A673 (cell line): ENCODE measurements at regions not wholly inside any gene's neighbourhood (a gene's known extent, or its start where the extent isn't known, plus 50 kb on each side); places are given as distances from the start of the nearest gene placed in this dataset.

Source experiments
- BruUV-seq: library from RNA; stranded (reverse); fragments of 400-500 nt; replicated peaks from 2 replicates; lab custom pipeline; 2021; lab: Mats Ljungman, UMichigan
- CTCF ChIA-PET: fragments of 300-600 bp; sonication (Branson Sonifier 250); formaldehyde crosslinking; loops from one replicate; lab custom pipeline; 2022; ENCODE audit warnings: antibody characterized with exemption; lab: Charles Lee
- POLR2A ChIA-PET: fragments of 300-600 bp; sonication (Branson Sonifier 250); formaldehyde crosslinking; loops from one replicate; lab custom pipeline; 2022; ENCODE audit warnings: antibody characterized with exemption; ENCODE audit not compliant: low non-redundant PET; lab: Charles Lee
- DNase-seq: peaks from one replicate; pipeline ENCODE4 v3.0.0-alpha.2; 2015; ENCODE audit warnings: low spot score
- H3K27ac ChIP-seq: fragments of 200-600 bp; sonication (generic); 2 replicates; pipeline ENCODE4 v1.5.1; 2016; ENCODE audit warnings: mixed run types, low read depth, mild to moderate bottlenecking, mixed read lengths, antibody characterized with exemption, low read length; ENCODE audit not compliant: poor library complexity, severe bottlenecking
- H3K27me3 ChIP-seq: fragments of 200-600 bp; sonication (generic); replicated peaks from 2 replicates; pipeline ENCODE4 v1.6.1; 2017; ENCODE audit warnings: mixed run types, low read depth, mild to moderate bottlenecking, mixed read lengths, antibody characterized with exemption, low read length; ENCODE audit not compliant: insufficient read depth, poor library complexity
- H3K36me3 ChIP-seq: fragments of 200-600 bp; sonication (generic); 2 replicates; pipeline ENCODE4 v1.6.1; 2016; ENCODE audit warnings: mixed run types, mild to moderate bottlenecking, mixed read lengths, antibody characterized with exemption, low read length; ENCODE audit not compliant: insufficient read depth, poor library complexity, severe bottlenecking
- H3K4me1 ChIP-seq: fragments of 200-600 bp; sonication (generic); 2 replicates; pipeline ENCODE4 v1.6.1; 2017; ENCODE audit warnings: mixed run types, mild to moderate bottlenecking, mixed read lengths, antibody characterized with exemption, low read length; ENCODE audit not compliant: insufficient read depth, poor library complexity, severe bottlenecking
- H3K4me3 ChIP-seq: fragments of 200-600 bp; sonication (generic); 2 replicates; pipeline ENCODE4 v1.5.1; 2016; ENCODE audit warnings: low read depth, mixed run types, mild to moderate bottlenecking, mixed read lengths, low read length; ENCODE audit not compliant: poor library complexity, severe bottlenecking
- H3K9me3 ChIP-seq: fragments of 200-600 bp; sonication (generic); 2 replicates; pipeline ENCODE4 v1.6.1; 2016; ENCODE audit warnings: mixed run types, low read depth, mild to moderate bottlenecking, mixed read lengths, antibody characterized with exemption, low read length; ENCODE audit not compliant: poor library complexity, severe bottlenecking
- EZH2 ChIP-seq: fragments of 200-600 bp; sonication (generic); IDR thresholded peaks from 2 replicates; pipeline ENCODE4 v1.6.1; 2017; ENCODE audit warnings: borderline replicate concordance, low read depth, mild to moderate bottlenecking, mixed read lengths, antibody characterized with exemption, low read length; ENCODE audit not compliant: poor library complexity, severe bottlenecking
- intact Hi-C: fragments of 100-400 bp; cut with micrococcal nuclease; formaldehyde crosslinking; loops from one replicate; pipeline ENCODE4 v1.10.0; 2022; ENCODE audit not compliant: unreplicated experiment
- TF ChIP-seq, protein P1 (sequence below): fragments of 300-800, 200-600 bp; sonication (generic); conservative IDR thresholded peaks from 2 replicates; pipeline ENCODE4 v1.5.1; 2017; ENCODE audit warnings: low read depth, mild to moderate bottlenecking, antibody characterized with exemption, low read length, moderate library complexity, mixed read lengths

GRCh38 chr4:82042042-82042441, 331.7 kb downstream of the HNRNPD start:
- H3K9me3 ChIP-seq: no peaks in the 10 kb centered on the region
- ChIA-PET POLR2A (no interaction called here), CTCF (no interaction called here)
- no peak overlapping the region for H3K27ac ChIP-seq
- TF ChIP-seq, protein P1, sequence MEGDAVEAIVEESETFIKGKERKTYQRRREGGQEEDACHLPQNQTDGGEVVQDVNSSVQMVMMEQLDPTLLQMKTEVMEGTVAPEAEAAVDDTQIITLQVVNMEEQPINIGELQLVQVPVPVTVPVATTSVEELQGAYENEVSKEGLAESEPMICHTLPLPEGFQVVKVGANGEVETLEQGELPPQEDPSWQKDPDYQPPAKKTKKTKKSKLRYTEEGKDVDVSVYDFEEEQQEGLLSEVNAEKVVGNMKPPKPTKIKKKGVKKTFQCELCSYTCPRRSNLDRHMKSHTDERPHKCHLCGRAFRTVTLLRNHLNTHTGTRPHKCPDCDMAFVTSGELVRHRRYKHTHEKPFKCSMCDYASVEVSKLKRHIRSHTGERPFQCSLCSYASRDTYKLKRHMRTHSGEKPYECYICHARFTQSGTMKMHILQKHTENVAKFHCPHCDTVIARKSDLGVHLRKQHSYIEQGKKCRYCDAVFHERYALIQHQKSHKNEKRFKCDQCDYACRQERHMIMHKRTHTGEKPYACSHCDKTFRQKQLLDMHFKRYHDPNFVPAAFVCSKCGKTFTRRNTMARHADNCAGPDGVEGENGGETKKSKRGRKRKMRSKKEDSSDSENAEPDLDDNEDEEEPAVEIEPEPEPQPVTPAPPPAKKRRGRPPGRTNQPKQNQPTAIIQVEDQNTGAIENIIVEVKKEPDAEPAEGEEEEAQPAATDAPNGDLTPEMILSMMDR: no peak
- no peak for TF ChIP-seq EZH2
- BruUV-seq: no TSS peak
- no peaks in the 10 kb centered on the region for H3K27me3 ChIP-seq
- intact Hi-C loops: no loop called here
- no peak for DNase-seq
- no peaks in the 10 kb centered on the region for H3K36me3 ChIP-seq
- no peak overlapping the region for H3K4me3 ChIP-seq
- H3K4me1 ChIP-seq: no peaks in the 10 kb centered on the region

DNA sequence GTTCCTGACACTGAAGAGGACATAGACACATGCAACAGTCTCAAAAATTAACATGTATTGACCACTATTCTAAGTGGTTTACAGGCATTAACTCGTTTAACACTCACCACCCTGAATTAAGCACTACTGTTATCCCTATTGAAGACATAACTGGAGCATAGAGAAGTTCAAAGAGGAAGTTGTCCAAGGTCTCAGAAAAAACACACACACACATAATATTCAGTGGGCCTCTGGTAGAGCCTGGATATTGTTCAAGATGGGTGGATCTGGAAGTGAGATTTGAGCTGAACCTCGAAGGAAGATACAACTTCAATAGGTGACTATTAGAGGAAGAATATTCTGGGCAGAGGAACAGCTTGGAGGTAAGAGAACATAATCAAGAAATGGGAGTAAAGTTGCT, 334.9 kb downstream of the HNRNPD start:
- Histone ChIP-seq H3K27me3 (no peaks in the 10 kb centered on the region), H3K4me1 (no peaks in the 10 kb centered on the region), H3K27ac (no peak overlapping the region), H3K9me3 (no peaks in the 10 kb centered on the region), H3K4me3 (no peak overlapping the region), H3K36me3 (no peaks in the 10 kb centered on the region)
- no TSS peak for BruUV-seq
- intact Hi-C loops: no loop called here
- TF ChIP-seq EZH2: no peak
- TF ChIP-seq, protein P1: no peak
- DNase-seq: no peak
- ChIA-PET CTCF (no interaction called here), POLR2A (no interaction called here)

- ChIA-PET POLR2A (no interaction called here), CTCF (no interaction called here)
- BruUV-seq: no TSS peak
- Histone ChIP-seq H3K4me3 (no peak overlapping the region), H3K9me3 (no peaks in the 10 kb centered on the region), H3K27me3 (no peaks in the 10 kb centered on the region), H3K36me3 (no peaks in the 10 kb centered on the region), H3K4me1 (no peaks in the 10 kb centered on the region), H3K27ac (no peak overlapping the region)
- intact Hi-C loops: no loop called here
- TF ChIP-seq, protein P1: no peak
- TF ChIP-seq EZH2: no peak
- DNase-seq: no peak
Measured at GRCh38 chr4:82036181-82036580, 337.6 kb downstream of the HNRNPD start.
